CD4-positive, alpha-beta T cell treated with Interleukin-6 for 4 hours (primary cell): ENCODE measurements at regions not wholly inside any gene's neighbourhood (a gene's known extent, or its start where the extent isn't known, plus 50 kb on each side); places are given as distances from the start of the nearest gene placed in this dataset.

Source experiments
- DNase-seq: peaks from one replicate; pipeline ENCODE4 v3.0.0-alpha.2; 2020; ENCODE audit warnings: mixed read lengths

DNA sequence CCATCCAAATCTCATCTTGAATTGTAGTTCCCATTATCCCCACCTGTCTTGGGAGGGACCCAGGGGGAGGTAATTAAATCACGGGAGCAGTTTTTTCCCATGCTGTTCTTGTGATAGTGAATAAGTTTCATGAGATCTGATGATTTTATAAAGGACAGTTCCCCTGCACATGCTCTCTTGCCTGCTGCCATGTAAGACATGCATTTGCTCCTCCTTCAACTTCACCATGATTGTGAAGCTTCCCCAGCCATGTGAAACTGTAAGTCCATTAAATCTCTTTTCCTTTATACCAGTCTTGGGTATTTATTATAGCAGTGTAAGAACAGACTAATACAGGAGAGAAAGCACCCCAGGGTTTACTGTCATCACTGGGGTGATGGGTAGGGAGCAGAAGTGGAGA is 220.4 kb upstream of the NUDT4 start:
- no peak for DNase-seq

DNA sequence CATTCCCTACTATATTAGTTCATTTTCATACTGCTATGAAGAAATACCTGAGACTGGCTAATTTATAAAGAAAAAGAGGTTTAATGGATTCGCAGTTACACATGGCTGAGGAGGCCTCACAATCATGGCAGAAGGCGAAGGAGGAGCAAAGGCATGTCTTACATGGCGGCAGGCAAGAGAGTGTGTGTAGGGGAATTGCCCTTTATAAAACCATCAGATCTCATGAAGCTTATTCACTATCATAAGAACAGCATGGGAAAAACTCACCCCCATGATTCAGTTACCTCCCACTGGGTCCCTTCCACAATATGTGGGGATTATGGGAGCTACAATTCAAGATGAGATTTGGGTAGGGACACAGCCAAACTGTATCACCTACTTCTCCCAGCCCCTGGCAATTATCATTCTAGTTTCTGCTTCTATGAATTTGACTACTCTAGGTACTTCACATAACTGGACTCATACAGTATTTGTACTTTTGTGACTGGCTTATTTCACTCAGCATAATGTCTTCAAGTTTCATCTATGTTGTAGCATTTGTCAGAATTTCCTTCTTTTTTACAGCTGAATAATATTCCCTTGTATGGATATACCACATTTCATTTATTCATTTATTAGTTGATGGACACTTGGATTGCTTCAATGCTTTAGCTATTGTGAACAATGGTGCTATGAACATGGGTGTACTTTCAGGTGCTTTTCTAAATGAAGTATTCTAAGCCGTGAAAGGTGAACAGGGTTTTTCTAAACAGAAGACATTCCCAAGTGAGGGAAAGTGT is 219.5 kb upstream of the NUDT4 start:
- no peak for DNase-seq

GRCh38 chr12:93163260-93164036 is 214.3 kb upstream of the NUDT4 start:
- no peak for DNase-seq

DNA sequence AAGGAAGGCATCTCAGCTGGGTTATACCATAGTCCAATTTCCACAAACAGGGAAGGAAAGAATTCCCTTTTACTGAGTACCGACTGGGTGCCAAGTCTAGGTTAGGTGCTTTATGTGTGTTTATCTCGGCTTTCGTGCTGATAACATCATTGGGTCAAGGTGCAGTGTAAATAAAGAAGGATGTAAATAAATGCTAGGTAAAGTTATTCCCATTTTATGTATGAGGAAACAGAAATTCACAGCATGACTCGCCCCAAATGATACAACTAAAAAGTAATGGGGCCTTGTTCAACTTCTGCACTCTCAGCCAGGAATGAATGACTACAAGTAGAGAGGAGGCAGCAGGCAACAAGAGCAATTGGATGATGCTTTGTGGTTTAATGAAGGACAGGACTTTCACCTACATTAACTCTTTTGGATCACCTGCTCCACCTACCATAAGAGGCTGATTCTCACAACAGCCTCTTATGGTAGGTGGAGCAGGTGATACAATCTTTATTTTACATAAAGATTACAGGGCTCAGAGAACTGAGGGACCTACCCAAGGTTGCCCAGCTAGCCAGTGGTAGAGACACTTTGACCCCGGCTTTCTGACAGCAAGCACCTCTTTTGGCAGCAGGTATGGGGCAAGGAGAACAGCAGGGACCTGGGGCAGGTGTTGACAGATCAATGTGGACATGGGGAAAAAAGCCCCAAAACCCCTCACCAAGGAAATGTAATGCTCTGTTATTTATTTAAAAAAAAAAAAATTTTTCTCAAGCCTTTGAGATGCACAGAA is 213.4 kb upstream of the NUDT4 start:
- no peak for DNase-seq

DNA sequence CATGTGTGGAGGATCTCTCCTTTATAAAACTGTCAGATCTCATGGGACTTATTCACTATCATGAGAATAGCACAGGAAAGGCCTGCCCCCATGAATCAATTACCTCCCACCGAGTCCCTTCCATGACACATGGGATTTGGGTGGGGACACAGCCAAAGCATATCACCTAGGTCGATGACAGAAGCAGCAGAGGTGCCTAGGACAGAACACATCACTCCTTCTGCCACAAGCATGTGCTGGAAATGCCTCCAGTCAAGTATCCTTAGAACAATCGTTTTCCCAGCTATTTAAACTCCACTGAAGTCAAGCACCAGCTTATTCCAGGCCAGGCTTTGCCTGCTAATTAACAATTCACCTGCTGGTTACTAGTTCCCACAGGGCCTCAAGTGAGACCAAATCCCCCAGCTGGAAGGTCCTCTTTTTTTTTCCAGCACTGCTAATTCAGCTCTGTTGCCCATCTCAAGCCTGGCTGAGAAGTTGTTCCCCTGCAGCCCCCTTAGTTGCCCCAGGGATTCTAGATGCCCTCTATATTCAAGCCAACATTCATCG is 212.3 kb upstream of the NUDT4 start:
- no peak for DNase-seq

DNA sequence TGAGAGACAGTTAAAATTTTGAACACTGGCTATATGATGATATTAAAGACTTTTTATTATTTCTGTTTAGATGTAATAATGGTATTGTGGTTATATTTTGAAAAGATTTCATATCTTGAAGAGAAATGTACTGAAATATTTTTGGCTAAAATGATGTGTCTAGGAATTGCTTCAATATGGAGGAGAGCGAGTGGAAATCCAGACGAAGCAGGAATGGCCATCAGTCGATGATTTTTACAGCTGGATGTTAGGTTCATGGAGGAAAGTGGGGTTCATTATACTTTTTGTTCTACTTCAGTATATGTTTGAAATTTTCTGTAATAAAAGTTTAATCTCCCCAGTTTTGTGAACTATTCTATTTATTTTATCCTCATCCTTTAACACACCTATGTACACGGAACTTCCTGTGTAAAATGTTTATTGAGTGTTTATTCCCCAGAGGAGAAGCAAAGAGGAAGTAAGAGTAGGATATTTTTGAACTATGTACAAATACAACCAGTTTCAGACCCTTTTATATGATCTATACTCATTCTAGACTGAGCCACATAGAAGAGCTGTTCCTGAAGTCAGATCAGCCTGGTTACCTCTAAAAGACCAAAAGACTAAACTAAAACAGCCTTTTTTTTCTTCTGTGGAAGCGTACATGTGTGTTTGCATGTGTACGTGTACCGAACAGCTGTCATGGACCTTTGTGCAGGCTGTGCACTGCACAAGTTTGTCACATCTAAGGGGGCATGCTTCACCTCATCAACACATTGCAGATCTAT is 211.0 kb upstream of the NUDT4 start:
- no peak for DNase-seq

- no peak for DNase-seq
These were observed 210.4 kb upstream of the NUDT4 start for GRCh38 chr12:93167331-93167730.

DNA sequence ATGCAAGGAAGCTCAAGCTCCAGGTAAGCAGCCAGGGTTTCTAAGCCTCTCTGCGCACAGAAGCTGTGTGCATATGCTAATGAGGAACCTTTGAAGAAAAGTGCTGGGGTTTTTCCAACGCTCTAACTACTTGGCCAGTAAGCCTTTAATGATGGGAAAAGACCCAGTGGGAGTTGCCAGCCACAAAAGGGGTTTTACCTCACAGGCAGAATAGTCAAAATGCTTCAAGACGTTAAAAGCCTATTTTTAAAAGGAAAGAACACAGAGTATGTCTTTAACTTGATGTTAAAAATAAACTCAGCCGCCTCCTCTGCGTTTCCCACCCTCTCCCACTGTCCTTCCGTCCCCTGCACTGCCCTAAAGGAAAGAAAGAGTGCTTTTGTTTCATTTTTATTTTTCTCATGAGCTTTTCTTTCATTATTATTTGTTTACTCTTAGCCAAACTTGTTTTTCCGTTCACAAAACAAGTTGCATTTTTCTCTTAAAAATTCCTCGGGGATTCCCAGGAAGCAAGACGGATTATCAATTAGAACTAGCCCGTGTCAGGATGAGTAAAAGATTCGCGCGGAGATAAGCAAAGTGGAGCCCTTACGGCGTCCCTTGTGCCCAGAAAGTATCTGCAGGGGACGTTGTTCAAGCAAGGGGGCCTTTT is 209.8 kb upstream of the NUDT4 start:
- DNase-seq = no peak

DNA sequence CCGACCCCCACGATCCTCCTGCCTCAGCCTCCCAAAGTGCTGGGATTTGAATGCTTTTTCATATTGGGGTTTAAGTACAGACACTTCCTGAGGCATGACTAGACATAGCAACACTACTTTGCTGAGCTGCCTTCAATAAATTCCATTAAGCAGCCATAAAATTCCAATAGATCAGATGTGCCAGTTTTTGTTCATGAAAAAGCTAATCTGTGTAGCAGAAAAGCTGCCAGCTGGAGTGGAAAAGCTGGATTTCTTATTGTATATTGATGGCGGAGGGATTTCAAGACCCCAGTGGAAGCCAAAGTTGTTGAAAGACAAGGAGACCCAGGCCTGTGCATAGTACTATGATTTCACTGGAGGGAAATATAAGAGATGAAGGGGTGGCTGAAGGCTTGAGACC is 209.0 kb upstream of the NUDT4 start:
- no peak for DNase-seq

- DNase-seq = no peak
These were observed 208.2 kb upstream of the NUDT4 start for GRCh38 chr12:93169536-93169935.

GRCh38 chr12:93170928-93171327 is 206.8 kb upstream of the NUDT4 start:
- no peak for DNase-seq

DNA sequence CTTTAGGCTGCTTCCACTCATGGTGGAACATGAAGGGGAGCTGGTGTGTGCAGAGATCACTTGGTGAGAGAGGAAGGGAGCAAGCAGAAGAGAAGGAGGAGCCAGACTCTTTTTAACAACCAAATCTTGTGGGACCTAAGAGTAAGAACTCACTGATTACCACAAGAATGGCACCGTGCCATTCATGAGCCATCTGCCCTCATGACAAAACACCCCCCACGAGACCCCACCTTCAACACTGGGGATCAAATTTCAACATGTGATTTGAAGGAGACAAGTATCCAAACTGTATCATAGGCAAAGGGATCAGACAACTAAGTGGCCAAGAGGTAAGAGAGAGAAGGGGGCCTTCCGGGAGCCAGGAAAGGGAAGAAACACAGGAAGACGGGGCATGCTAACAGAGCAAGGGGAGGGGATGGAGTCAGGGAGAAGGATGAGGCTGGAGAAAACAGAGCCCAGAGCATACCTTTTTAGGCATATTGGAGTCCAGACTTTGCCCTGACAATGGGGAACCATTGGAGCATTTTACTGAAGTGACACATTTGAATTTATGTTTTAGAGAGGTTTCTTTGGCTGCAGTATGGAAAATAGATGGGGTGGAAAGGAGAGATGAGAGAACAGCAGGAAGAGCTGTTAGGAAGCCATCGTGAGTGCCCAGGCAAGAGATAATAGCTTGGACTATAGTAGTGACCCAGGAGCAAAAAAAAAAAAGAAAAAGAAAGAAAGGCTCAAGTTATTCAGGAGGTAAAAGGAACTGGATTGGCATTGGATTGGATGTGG is 204.4 kb upstream of the NUDT4 start:
- no peak for DNase-seq

GRCh38 chr12:93174048-93174447 is 203.7 kb upstream of the NUDT4 start:
- no peak for DNase-seq

- no peak for DNase-seq
These were observed 203.3 kb upstream of the NUDT4 start for GRCh38 chr12:93174473-93174872.

- no peak for DNase-seq
These were observed 201.6 kb upstream of the NUDT4 start for GRCh38 chr12:93176165-93176564.

GRCh38 chr12:93176610-93177126 is 201.1 kb upstream of the NUDT4 start:
- no peak for DNase-seq

DNA sequence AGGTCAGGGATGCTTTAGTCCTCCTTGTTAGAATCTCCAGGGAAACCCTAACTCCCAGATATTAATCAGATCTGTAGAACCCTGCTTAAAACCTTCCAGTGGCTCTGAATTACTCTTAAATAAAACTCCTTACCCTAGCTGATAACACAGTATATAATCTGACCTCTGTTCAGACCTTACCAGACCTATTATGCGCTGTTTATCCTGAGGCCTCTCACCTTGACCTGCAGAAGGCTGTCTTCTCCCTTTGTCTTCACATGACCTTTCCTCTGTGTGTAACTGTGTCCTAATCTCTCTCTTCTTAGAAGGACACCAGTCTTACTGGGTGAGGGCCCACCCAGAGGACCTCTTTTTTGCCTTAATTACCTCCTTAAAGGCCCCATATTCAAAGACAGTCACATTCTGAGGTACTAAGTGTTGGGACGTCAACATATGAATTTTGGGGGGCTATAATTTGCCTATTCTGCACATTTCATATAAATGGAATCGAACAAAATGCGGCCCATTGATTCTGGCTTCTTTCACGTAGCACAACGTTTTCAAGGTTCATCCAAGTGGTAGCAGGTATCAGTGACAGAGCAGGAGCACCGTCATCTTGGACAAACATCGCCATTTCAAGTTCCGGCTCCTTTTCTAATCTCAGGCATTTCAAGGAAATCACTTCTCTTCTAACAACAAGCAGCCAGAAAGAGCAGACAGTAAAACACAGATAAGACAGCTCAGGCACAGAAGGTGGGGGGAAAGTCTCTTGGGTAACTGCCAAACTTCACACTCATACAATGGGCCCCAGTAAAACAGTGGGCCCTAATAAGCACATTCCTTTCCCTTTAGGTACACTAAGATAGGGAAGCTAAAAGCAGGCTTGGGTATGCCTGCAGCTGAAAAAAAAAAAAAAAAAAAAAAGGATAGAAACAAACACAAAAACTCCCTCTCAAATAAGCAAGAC is 200.2 kb upstream of the NUDT4 start:
- DNase-seq = no peak

DNA sequence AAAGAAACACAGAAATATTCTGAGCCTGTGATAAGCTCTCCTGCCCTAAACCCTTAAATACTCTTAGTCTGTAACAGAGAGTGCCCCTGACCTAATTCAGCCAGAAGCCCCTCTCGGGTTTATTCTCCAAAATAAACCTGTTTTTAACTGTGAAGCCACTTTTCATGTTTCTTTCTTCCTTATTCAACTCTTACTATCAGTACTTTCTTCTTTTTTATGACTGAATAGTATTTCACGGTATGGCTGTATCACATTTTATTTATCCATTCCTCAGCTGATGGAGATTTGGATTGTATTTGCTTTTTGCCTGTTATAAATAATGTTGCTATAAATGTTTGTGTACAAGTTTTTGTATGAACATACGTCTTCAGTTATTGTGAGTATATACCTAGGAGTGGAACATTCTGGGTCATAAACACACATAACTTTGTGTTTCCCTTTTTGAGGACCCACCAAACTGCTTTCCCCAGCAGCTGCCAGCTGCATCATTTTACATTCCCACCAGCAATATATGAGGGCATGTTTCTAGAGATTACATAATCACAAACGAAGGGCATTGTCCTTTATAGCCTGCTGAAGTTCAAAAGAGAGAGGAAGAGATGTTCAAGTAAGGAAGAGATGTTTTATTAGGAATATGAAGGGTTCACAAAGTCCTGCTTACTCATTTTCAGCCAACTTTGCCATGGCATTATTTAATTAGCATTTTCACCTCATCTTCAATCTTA is 199.4 kb upstream of the NUDT4 start:
- DNase-seq = no peak

DNA sequence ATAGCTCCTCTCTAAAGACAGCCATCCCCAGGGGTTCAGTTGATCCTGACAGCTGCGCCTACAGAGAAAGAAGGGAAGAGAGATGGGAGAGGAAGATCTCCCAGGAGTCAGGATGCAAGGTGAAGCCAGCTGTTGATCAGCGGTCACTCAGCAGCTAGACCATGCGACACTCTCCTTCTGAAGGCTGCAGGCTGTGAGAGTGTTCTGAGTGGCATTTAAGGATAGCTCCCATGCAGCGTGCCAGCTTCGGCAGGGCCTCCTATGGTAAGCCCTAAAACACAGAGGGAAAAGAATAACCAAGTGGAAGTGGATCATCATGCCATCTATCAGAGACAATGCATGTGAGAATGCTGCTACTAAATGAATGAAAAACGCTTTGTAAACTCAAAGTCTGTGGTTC is 197.9 kb upstream of the NUDT4 start:
- no peak for DNase-seq
